Fibroblast of peridontal ligament (primary cell): ENCODE measurements at regions not wholly inside any gene's neighbourhood (a gene's known extent, or its start where the extent isn't known, plus 50 kb on each side); places are given as distances from the start of the nearest gene placed in this dataset.
"Not testable (repeated sequence)": the region's sequence is repeated elsewhere in the genome, so short reads cannot be mapped to it uniquely, and the experiment has no call there.

Experiments
- DNase-seq: peaks from one replicate; pipeline ENCODE4 v3.0.0-alpha.2; 2010; ENCODE audit errors: extremely low read depth

- no peak for DNase-seq
Measured at GRCh38 chr7:50920031-50920635, 137.4 kb upstream of the GRB10 start.

- no peak for DNase-seq
Measured at GRCh38 chr7:50915621-50916020, 132.9 kb upstream of the GRB10 start.

GRCh38 chr7:50914460-50914859 lies 131.8 kb upstream of the GRB10 start:
- no peak for DNase-seq

GRCh38 chr7:50908628-50909290 lies 126.1 kb upstream of the GRB10 start:
- no peak for DNase-seq

- not testable (repeated sequence) for DNase-seq
Measured at GRCh38 chr7:50898604-50899477, 116.1 kb upstream of the GRB10 start.

- not testable (repeated sequence) for DNase-seq
Measured at GRCh38 chr7:50887061-50887460, 104.4 kb upstream of the GRB10 start.

- no peak for DNase-seq
Measured at GRCh38 chr7:50872437-50872836, 89.7 kb upstream of the GRB10 start.

- DNase-seq: peak; percentile 70
Measured at GRCh38 chr7:50869108-50869725, 86.5 kb upstream of the GRB10 start.

GRCh38 chr7:50868426-50869100 lies 85.9 kb upstream of the GRB10 start:
- peak; percentile 1 for DNase-seq

GRCh38 chr7:50867034-50867356 lies 84.3 kb upstream of the GRB10 start:
- DNase-seq: no peak

GRCh38 chr7:50866343-50867033 lies 83.8 kb upstream of the GRB10 start:
- DNase-seq: no peak

- no peak for DNase-seq
Measured at GRCh38 chr7:50865450-50865849, 82.8 kb upstream of the GRB10 start.

GRCh38 chr7:50864694-50865093 lies 82.0 kb upstream of the GRB10 start:
- DNase-seq: no peak

GRCh38 chr7:50863053-50863452 lies 80.4 kb upstream of the GRB10 start:
- DNase-seq: no peak

- no peak for DNase-seq
Measured at GRCh38 chr7:50862302-50862701, 79.6 kb upstream of the GRB10 start.

GRCh38 chr7:50860598-50860997 lies 77.9 kb upstream of the GRB10 start:
- no peak for DNase-seq

GRCh38 chr7:50860174-50860573 lies 77.5 kb upstream of the GRB10 start:
- no peak for DNase-seq

- no peak for DNase-seq
Measured at GRCh38 chr7:50858528-50859245, 76.0 kb upstream of the GRB10 start.

GRCh38 chr7:50857804-50858489 lies 75.3 kb upstream of the GRB10 start:
- DNase-seq: no peak

- DNase-seq: no peak
Measured at GRCh38 chr7:50856806-50857205, 74.1 kb upstream of the GRB10 start.
